ENCODE measurements at regions not wholly inside any gene's neighbourhood (a gene's known extent, or its start where the extent isn't known, plus 50 kb on each side); places are given as distances from the start of the nearest gene placed in this dataset.

DNA sequence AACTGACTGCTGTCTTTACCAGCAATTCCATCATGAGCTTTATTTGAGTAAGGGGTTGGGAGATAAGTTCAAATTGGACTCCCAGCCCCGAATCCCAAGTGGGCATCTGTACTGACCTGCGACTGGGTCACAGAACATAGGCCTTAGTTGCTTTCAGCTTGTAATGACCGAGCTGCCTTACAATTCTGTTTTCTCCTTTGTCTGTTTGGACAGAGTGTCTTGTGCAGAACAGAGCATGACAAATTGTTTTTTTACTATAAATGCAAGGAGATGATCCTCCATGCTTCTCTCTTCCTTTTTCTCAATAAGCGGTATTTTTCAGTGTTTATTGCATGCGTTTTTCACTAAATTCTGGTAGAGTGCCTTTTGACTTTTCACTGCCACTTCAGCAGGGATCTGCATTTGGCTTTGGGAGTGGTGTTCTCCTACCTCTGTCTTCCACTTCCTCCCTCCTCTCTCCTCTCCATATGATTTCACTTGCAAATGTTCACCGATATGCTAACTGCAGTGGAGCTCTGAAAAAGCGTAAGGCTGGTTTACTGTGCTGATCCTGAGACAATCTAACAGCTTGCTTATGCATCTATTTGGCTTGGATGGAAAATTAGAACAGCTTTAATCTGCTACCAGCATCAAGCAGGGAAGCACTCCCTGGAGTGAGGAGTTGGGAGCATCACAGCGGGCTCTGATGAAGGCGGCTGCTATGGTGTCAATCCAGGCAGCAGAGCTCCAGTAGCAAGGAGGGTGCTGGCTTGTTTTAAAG lies 158.8 kb upstream of the SMIM21 start:
- DNase-seq (ENCODE audit: low spot score) = peak; percentile 11

DNA sequence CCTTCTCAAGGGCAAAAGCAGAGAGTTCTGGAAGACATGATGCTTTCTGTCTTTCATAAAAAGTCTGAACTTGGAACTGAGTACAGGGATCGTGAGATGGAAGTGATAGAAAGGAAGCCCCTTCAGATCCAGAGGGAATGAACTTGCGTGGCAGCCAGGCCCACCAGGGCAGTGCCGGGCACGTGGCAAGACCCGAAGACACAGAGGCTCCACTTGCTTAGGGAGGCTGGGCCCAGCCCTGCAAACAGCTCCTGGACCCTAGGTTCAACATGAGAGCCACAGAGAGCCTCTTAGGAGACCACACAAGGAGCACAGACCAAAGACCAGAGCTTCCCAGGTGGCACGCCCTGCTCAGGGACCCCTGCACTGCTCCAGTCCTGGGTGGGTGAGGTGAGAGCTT lies 155.4 kb upstream of the SMIM21 start:
- DNase-seq (ENCODE audit: low spot score) = no peak

DNA sequence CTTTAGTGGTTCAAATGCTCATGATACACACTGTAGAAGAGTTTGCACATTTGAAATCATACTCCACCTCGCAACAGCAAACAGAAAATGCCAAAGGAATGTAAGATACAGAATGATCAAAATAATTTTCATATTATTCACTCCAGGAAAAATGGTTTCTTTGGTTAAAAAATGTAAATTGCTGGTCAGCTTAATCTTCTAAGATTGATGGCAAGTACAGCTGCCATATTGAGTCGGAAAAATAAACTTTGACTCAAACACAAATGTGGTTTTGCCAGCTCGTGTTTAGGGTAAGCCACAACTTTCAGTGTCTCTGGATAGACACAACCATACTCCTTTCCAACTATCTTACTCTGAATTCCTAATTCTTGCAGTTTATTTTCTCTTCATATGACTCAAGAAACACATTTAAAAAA lies 154.9 kb upstream of the SMIM21 start:
- DNase-seq (ENCODE audit: low spot score) = no peak

DNA sequence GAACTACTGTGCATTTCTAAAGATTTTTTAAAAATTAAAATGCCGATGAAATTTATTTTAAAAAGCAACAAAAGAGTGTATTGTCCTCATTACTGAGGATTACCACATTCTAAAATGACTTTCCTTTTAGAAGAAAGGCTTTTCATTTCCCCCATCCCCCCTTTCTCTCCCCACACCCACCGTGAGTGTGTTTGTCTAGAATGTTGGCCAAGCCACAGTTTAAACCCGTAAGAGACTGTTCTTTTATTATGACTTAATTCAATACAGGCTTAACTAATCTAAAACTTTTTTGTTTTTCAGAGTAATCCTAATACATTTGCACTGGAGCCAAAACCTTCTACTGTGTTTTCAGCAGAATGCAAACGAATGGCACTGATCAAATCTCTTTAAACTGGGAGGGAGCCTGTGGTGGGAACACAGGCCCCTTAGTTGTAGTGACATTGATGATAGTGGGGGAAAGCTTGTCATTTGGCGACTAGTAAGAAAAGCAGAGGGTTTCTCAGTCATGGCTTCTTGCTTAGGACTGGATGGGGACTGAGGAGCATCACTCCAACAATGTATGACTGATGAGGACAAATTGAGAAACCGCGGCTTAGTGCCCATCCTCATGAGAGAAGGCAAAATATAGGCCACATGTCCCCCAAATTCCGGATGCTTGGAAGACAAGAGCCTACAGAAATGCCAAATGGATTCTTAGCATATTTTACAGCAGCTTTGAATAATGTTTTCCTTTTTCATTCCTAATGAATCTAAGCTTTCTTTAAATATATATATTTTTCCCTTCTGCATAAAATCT lies 154.0 kb upstream of the SMIM21 start:
- no peak for DNase-seq (ENCODE audit: low spot score)

DNA sequence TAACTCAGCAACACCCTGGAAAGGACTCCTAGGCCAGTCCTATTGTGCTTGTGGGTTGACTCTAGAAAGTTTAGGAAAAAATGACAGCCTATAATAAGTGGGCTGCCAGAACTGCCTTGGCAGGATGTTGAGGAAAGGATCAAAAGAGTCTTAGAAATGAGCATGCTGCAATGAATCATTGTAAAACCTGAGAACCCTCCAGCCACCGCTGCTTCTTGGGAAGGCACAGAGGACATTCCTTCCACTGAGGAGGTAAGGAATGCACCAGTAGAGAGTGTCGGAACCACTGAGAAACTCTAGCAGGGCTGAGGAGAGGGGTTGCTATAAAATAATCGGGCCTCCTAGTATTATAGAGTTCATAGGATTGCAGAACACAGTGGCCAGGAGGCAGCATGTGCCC lies 146.7 kb upstream of the SMIM21 start:
- DNase-seq (ENCODE audit: low spot score) = no peak

DNA sequence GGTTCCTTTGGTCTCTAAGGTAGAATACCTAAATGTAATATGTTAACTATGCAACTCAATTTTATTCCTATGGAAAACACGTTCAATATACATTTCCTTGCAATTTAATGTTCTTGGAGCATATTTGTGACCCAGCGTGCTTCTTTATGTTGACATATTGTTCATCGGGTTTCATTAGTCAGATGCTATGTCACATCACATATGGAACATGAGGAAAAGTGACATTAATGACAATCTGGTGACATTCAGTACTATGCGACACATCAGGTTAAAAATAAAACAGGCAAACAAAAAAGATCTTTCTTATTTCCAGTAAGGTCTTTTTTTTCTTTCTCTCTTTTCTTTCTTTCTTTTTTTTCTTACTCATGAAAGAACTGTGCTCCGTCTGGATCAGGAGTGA lies 135.6 kb upstream of the SMIM21 start:
- no peak for DNase-seq (ENCODE audit: low spot score)

DNA sequence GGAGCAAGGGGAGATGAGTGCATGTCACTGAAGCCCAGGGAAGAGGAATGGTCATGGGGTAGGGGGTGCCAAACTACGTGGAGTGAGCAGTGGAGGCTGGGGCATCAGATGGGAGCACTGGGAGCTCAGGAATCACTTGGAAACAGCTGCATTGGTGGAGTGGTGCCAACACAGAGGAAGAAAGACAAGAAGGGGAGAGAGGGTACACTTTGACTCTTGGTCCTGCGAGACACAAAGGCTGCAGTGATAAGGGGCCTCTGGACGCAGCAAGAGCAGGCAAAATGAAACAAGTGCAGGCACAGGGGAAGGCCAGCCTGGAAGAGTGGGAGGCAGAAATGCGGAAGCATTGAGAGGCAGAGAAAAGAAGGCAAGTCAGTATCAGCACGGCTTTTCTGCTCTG lies 134.7 kb upstream of the SMIM21 start:
- no peak for DNase-seq (ENCODE audit: low spot score)

DNA sequence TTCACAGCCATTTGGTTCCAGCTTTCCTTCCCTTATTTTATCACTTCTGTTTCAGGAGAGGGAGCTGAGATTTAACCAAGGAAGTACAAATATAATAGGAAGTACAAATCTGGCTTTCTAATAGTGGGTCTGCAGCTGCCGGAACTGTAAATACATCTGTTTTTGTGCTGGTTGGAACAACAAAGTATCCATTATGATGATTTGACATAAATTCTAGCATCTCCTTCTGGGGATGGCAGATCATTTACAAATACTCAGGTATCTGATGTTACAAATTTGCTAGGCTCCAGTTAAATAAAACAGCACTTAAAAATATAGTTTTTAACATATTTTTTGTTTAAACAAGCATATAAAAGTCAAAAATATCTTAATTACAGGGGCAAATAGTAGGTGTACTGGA lies 131.3 kb upstream of the SMIM21 start:
- no peak for DNase-seq (ENCODE audit: low spot score)

DNA sequence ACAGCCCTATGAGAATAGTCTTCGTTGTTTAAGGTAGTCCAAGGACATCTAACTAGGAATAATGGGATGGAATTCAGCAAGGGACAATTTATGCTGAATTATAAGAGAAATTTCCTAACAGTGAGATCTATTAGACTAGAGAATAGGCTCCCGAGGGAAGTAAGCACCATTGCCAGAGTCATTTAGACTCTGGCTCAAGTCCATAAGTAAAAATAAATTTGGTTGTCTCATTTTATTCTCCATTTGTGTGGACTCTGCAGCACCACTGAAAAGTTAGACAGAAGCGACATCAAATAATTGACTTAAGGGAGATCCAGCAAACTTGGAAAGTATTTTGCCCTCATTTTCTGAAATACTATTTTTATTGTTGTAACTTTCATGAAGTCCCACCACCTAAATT lies 129.3 kb upstream of the SMIM21 start:
- no peak for DNase-seq (ENCODE audit: low spot score)

DNA sequence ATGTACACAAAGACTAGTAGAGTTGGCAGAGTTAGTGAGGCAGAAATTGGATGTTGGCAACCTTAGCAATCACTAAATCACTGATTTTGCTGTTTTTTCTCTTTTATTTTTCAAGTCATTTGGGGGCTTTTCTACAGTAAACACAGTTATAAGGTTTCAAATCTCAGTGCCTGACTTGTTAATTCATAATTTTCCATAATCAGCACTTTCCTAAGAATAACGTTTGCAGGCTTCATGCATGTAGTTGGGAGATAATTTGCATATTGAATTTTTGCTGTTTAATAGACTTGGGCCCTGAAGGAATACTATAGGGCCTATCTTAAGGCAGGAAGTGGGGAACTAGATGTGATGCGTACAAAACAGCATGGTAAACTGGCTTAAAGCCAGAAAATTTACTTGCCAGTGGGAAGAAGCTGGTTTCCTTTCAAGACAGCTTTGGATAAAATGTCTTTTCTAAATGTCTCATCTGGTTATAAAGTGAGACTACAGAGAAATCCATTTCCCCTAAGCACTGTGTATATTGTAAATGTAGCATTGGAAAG lies 127.2 kb upstream of the SMIM21 start:
- no peak for DNase-seq (ENCODE audit: low spot score)

DNA sequence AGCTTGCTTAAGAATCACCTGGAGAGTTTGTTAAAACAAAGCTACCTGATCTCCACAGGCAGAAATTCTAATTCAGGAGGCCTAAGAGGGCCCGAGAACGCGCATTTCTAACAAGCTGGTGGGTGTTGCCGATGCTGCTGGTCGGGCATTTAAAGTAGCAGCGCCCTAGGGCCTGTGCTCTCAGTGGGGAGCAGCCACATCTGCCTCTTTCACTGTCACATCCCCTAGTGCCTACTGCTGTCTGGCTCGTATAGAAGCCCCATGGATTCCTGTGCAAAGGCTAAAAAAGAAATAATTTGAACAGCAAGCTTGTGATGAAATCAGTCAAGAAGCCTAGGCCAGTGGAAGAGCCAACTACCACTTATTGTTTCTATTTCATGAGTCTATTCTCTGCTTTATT lies 126.7 kb upstream of the SMIM21 start:
- DNase-seq (ENCODE audit: low spot score) = no peak

DNA sequence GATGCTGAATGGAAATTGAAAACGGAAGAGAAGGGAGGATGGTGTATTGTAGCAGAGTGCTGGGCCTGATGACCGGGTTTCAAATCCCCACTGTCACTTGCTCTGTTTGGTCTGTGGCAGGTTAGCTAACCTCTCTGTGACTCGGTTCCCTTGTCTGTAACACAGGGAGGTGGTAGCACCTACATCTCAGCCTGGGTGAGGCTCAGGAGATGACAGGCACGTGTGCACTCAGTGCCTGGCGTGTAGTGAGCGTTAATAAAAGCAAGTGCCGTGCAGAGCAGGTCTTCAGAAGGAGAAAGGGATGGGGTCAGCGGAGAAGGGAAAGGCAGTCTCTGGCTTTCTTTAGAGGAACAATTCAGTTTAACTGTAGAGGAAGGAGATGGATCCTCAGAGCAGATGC lies 125.5 kb upstream of the SMIM21 start:
- DNase-seq (ENCODE audit: low spot score) = no peak

DNA sequence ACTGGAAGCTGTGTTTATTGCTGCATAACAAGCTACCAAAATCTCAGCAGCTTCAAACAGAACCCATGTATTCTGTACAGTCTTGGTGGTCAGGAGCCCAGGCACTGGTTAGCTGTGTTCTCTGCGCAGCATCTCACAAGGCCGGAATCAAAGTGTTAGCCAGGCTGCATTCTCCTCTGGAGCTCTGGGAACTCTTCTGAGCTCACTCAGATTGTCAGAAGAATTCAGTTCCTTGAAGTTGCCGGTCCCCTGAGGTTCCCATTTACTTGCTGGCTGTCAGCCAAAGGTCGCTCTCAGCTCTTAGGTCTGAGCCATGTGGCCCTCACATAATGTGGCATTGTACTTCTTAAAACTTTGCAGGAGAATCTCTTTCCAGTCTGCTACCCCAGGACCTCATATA lies 123.6 kb upstream of the SMIM21 start:
- DNase-seq (ENCODE audit: low spot score) = peak; percentile 9

DNA sequence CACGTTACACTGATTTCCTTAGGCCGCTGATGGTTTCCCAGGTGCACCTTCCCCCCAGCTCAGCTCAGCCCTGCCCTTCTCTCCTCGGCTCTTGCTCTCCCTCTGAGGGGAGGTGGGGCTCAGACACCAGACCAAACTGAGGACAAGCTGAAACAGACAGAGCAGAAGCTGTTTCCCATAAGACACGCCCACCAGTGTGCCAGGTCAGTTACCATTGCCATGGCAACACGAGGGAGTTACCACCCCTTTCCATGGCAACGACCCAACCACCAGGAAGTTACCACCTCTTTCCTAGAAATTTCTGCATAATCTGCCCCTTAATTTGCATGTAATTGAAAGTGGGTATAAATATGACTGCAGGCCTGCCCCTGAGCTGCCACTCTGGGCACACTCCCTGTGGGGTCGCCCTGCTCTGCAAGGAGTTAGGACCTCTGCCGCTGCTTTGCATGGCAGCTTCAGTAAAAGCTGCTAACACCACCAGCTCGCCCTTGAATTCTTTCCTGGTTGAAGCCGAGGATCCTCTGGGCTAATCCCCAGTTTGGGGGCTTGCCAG lies 120.9 kb upstream of the SMIM21 start:
- DNase-seq (ENCODE audit: low spot score) = no peak

DNA sequence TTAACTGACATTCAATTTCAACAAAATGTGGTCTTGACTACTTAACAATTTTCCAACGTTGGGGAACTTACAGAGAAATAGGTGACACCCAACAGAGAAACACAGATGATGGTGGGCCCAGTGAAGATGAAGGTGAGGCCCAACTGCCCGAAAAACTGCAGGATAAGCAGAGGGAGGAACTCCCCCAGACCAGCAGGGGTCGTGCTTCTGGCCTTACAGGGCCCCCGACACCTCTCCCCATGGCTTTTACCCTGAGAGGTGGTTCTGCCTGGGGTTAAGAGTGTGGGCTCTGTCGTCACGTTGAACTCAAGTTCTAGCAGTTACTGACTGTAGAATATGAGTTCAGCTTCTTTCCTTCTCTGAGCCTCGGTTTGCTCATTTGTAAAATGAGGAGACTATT lies 119.5 kb upstream of the SMIM21 start:
- no peak for DNase-seq (ENCODE audit: low spot score)

DNA sequence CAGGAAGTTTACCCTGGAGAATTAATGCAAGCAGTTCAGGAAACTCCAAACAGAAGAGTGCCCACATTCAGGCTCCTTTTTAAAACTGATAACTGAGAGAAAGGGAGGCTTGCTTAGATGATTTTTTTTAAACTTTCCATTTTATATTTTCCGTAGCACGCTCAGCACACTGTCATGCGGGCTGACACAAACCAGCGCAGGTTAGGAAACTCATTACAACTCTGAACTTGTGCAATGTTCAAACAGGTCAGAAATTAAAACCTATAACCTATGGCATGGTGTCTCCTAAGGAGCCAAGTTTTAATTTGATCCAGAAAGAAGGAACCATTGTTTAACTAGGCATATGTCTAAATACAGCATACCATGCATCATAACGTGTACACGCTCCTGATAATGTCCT lies 117.7 kb upstream of the SMIM21 start:
- no peak for DNase-seq (ENCODE audit: low spot score)

DNA sequence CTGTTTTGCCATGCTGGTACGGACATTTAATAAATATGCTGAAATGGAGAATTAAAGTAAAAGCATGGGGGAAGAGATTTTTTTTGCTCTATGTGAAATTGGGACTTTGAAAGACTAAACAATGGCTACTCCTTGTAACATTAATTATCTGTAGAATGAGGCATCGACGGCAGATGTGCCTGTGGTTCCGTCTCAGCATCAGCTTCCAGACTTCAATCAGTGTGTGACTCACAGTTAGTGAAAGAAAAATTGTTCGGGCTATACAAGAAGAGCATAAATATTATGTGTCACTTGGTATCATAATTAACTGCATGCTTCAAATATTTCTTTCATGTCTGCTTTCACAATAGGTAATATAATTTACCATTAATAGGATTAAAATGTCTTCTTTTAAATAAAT lies 117.0 kb upstream of the SMIM21 start:
- DNase-seq (ENCODE audit: low spot score) = no peak

DNA sequence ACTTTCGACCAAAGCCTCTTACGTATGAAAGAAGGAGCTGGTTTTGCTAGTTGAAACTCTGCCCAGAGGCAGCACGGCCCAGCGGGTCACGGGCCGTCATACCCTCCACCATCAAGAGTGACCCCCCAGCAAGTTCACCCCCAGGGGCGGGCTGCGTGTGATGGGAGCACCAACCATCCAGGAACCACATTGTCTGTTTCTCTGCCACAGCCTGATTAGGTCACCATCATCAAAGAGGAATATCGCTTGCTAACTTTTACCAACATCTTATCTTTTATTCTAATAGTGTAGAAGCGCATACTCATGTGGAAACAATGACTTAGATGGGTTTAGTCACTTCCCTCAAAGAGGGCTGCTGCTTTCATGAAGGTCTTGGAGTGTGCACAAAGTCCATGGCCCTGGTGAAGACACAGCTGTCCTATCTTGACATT lies 116.6 kb upstream of the SMIM21 start:
- no peak for DNase-seq (ENCODE audit: low spot score)

DNA sequence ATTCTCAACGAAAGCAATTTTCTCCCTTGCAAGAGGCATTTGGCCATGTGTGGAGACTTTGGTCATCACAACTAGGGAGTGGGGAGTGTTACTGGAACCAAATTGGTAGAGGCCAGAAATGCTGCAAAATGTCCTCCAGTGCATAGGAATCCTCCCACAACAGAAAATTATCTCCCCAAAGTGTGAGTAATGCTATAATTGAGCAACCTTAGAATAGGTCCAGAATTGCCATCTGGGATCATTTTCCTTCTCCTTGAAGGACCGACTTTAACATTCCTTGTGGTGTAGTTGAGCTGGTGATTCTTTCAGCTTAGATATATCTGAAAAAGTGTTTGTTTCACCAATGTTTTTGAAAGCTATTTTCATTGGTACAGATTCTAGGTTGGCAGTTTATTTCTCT lies 111.2 kb upstream of the SMIM21 start:
- no peak for DNase-seq (ENCODE audit: low spot score)

DNA sequence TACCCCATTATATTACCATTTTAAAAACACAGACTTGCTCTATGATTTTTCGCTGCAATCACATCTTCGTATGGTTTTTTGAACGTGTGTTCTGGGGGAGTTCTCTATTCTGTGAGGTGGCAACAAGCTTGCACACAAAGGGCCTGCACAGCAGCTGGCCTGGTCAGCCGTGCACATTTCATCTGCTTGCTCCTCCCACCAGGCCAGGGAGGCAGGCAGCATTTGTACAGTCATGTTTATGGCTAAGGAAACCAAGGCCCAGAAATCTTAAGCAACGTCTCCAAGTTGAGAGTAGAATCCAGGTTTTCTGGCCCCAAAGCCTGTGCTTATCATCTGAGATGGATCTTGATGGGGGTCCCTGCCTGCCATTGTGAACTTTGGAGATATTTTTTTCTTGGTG lies 106.4 kb upstream of the SMIM21 start:
- no peak for DNase-seq (ENCODE audit: low spot score)

DNA sequence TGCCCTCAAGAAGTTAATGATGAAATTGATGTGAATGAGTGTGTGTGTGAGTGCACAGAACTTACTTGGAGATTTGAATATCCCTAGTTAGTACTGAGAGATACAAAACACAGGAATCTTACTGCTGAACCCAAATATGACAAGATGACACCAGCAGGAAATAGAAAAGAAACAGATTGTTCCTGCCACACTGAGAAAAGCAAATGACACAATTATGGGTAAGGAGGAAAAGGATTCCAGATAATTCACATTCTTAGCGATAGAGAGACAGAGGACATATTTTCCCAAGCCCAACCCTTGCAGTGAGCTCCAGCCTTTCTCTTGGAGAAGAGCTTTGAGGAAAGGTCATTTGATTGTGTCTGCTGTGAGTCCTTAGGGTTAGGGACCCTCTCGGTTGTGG lies 105.7 kb upstream of the SMIM21 start:
- DNase-seq (ENCODE audit: low spot score) = no peak

DNA sequence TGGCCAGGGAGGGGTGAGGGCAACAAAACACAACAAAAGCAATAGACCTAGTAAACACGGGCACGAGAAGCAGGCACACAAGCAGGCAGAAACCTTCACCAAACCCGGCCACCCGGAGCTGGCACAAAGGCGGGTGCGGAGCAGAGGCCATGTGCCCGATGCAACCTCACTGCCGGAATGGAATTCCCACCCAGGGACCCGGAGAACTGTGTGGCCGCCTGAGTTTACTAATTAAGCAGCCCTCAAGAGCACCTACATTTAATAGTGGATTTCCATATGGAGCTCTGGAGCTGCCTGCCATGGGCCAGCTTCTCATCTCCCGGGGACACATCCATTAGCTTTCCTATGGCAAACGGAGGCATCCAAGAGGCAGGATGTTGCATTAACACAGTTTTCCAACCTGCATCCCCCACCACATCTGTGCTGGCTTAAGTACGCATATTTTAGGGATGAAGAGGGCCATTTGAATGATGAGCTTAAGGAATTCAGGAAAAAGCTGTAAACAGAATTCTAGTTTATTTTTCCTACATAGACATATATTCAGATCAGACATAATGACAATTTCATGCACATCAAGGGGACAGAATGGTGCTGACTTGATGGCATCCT lies 104.5 kb upstream of the SMIM21 start:
- DNase-seq (ENCODE audit: low spot score) = no peak
